Keratinocyte (primary cell): ENCODE measurements at regions not wholly inside any gene's neighbourhood (a gene's known extent, or its start where the extent isn't known, plus 50 kb on each side); places are given as distances from the start of the nearest gene placed in this dataset.
"Not testable (repeated sequence)": the region's sequence is repeated elsewhere in the genome, so short reads cannot be mapped to it uniquely, and the experiment has no call there.

Source experiments
- DNase-seq: peaks from one replicate; pipeline ENCODE4 v3.0.0-alpha.2; 2011; ENCODE audit warnings: low read depth, missing footprints, low spot score
- FAIRE-seq: peaks from 2 replicates; lab custom pipeline; 2011; peaks lifted over from hg19 to GRCh38; lab: Jason Lieb, UNC
- H2AFZ ChIP-seq: 2 replicates; pipeline ENCODE4 v1.6.0; 2012; ENCODE audit warnings: low read length, control low read depth, inconsistent platforms; ENCODE audit not compliant: control insufficient read depth
- H3K27ac ChIP-seq: 2 replicates; pipeline ENCODE4 v1.5.1; 2011; ENCODE audit warnings: low read length; ENCODE audit not compliant: control insufficient read depth, insufficient read depth
- H3K27me3 ChIP-seq: 3 replicates; pipeline ENCODE4 v1.6.0; 2011; ENCODE audit warnings: low read length; ENCODE audit not compliant: control insufficient read depth, insufficient read depth; ENCODE audit errors: extremely low read depth
- H3K36me3 ChIP-seq, 2 experiments: 2 replicates in 1 of 2; 3 replicates in 1 of 2; pipeline ENCODE4 v1.5.1; 2011; ENCODE audit warnings: low read length in 2 of 2, mild to moderate bottlenecking in 1 of 2; ENCODE audit not compliant: control insufficient read depth in 2 of 2, insufficient read depth in 2 of 2; ENCODE audit errors: extremely low read depth in 1 of 2
- H3K4me1 ChIP-seq: 3 replicates; pipeline ENCODE4 v1.5.1; 2011; ENCODE audit warnings: low read length; ENCODE audit not compliant: control insufficient read depth, insufficient read depth; ENCODE audit errors: extremely low read depth
- H3K4me2 ChIP-seq: 3 replicates; pipeline ENCODE4 v1.6.0; 2011; ENCODE audit warnings: low read depth, low read length; ENCODE audit not compliant: control insufficient read depth, insufficient read depth; ENCODE audit errors: extremely low read depth
- H3K4me3 ChIP-seq, 3 experiments: fragments of 200-600 bp in 1 of 3; sonication (generic) in 1 of 3; 2 replicates in 2 of 3; 3 replicates in 1 of 3; pipeline ENCODE4 v1.5.1; 2011 to 2016; ENCODE audit warnings: low read length in 3 of 3, mild to moderate bottlenecking in 3 of 3, control low read depth in 2 of 3, inconsistent platforms in 1 of 3, low read depth in 1 of 3, mixed read lengths in 1 of 3, mixed run types in 1 of 3, moderate library complexity in 1 of 3; ENCODE audit not compliant: control insufficient read depth in 2 of 3, insufficient read depth in 2 of 3; ENCODE audit errors: extremely low read depth in 1 of 3
- H3K79me2 ChIP-seq: 2 replicates; pipeline ENCODE4 v1.6.0; 2012; ENCODE audit warnings: low read length; ENCODE audit not compliant: control insufficient read depth, insufficient read depth
- H3K9ac ChIP-seq: 3 replicates; pipeline ENCODE4 v1.6.0; 2011; ENCODE audit warnings: low read length; ENCODE audit not compliant: control insufficient read depth, insufficient read depth; ENCODE audit errors: extremely low read depth
- H3K9me1 ChIP-seq: 3 replicates; pipeline ENCODE4 v1.6.0; 2011; ENCODE audit warnings: low read length; ENCODE audit not compliant: control insufficient read depth, insufficient read depth; ENCODE audit errors: extremely low read depth
- H3K9me3 ChIP-seq: 2 replicates; pipeline ENCODE4 v1.5.1; 2012; ENCODE audit warnings: low read depth, low read length; ENCODE audit not compliant: control insufficient read depth
- H4K20me1 ChIP-seq: 3 replicates; pipeline ENCODE4 v1.6.0; 2011; ENCODE audit warnings: low read length; ENCODE audit not compliant: control insufficient read depth, insufficient read depth; ENCODE audit errors: extremely low read depth
- EZH2 ChIP-seq: IDR thresholded peaks from one replicate; pipeline ENCODE4 v1.6.1; 2012; ENCODE audit warnings: inconsistent platforms, mild to moderate bottlenecking, low read length, moderate library complexity
- dilution Hi-C: fragments of 300-500 bp; cut with MboI; formaldehyde crosslinking; loops from one replicate; pipeline ENCODE4 v1.7.0; 2020; ENCODE audit warnings: low sequenced_read_pairs; ENCODE audit not compliant: extremely low pct_ligation_motif_present
- TF ChIP-seq, protein P1 (sequence below), 3 experiments: IDR thresholded peaks in 1 of 3; conservative IDR thresholded peaks in 1 of 3; optimal IDR thresholded peaks in 1 of 3; 2 replicates in 2 of 3; 3 replicates in 1 of 3; pipeline versions ENCODE3 to v1.5.1; 2011; ENCODE audit warnings: low read length in 3 of 3, mild to moderate bottlenecking in 3 of 3, moderate library complexity in 2 of 3, control low read depth in 1 of 3, inconsistent platforms in 1 of 3; ENCODE audit not compliant: insufficient read depth in 2 of 3; ENCODE audit errors: extremely low read depth in 1 of 3

DNA sequence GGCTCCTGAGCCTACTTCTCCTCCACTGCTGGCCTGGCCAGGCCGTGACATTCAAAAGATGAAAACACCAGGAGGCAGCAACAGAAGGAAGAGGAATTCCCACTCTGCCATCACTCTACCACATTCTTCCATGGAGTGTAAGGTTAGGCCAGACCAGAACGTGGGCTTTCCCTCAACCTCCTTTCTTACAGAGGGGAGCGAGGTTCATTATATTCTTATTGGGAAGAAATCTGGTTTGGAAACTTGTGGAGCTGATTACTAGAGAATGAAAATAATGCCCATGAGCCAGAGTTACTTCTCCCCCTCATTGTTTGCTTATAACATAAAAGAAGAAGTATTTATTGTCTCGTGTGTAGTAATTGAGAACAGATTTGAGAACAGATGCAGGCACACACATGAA lies 136.3 kb upstream of the BASP1 start:
- H3K4me1 ChIP-seq = peaks cover 4% of the 10 kb centered on the region
- no peak overlapping the region for H3K4me2 ChIP-seq
- dilution Hi-C loops = no loop called here
- no peak overlapping the region for H2AFZ ChIP-seq
- no peaks in the 10 kb centered on the region for H3K27me3 ChIP-seq
- H3K27ac ChIP-seq = no peak overlapping the region
- no peak for FAIRE-seq
- H3K9me3 ChIP-seq = no peaks in the 10 kb centered on the region
- H3K79me2 ChIP-seq = no peaks in the 10 kb centered on the region
- TF ChIP-seq EZH2 = no peak
- TF ChIP-seq, protein P1, sequence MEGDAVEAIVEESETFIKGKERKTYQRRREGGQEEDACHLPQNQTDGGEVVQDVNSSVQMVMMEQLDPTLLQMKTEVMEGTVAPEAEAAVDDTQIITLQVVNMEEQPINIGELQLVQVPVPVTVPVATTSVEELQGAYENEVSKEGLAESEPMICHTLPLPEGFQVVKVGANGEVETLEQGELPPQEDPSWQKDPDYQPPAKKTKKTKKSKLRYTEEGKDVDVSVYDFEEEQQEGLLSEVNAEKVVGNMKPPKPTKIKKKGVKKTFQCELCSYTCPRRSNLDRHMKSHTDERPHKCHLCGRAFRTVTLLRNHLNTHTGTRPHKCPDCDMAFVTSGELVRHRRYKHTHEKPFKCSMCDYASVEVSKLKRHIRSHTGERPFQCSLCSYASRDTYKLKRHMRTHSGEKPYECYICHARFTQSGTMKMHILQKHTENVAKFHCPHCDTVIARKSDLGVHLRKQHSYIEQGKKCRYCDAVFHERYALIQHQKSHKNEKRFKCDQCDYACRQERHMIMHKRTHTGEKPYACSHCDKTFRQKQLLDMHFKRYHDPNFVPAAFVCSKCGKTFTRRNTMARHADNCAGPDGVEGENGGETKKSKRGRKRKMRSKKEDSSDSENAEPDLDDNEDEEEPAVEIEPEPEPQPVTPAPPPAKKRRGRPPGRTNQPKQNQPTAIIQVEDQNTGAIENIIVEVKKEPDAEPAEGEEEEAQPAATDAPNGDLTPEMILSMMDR (optimal IDR thresholded peaks at IDR 0.05 in 1 of 3, IDR thresholded peaks at IDR 0.05 in 1 of 3, conservative IDR thresholded peaks at IDR 0.05 in 1 of 3; ENCODE audit: extremely low read depth in 1 of 3, insufficient read depth in 2 of 3, low read length in 3 of 3) = no peak
- H3K36me3 ChIP-seq = no peaks in the 10 kb centered on the region
- H4K20me1 ChIP-seq = no peaks in the 10 kb centered on the region
- no peaks in the 10 kb centered on the region for H3K9me1 ChIP-seq
- DNase-seq = no peak
- no peak overlapping the region for H3K4me3 ChIP-seq
- no peak overlapping the region for H3K9ac ChIP-seq

DNA sequence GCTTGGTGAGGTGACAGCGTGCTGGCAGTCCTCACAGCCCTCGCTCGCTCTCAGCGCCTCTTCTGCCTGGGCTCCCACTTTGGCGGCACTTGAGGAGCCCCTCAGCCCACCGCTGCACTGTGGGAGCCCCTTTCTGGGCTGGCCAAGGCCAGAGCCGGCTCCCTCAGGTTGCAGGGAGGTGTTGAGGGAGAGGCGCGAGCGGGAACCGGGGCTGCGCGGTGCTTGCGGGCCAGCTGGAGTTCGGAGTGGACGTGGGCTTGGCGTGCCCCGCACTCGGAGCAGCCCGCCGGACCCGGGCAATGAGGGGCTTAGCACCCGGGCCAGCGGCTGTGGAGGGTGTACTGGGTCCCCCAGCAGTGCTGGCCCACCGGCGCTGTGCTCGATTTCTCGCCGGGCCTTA lies 134.2 kb upstream of the BASP1 start:
- H3K4me1 ChIP-seq, H3K27ac ChIP-seq, H3K9me1 ChIP-seq, FAIRE-seq, H3K79me2 ChIP-seq, H2AFZ ChIP-seq, H4K20me1 ChIP-seq, H3K9me3 ChIP-seq, H3K4me2 ChIP-seq, DNase-seq, H3K4me3 ChIP-seq, H3K27me3 ChIP-seq, H3K9ac ChIP-seq, H3K36me3 ChIP-seq, dilution Hi-C loops: not testable (repeated sequence)

DNA sequence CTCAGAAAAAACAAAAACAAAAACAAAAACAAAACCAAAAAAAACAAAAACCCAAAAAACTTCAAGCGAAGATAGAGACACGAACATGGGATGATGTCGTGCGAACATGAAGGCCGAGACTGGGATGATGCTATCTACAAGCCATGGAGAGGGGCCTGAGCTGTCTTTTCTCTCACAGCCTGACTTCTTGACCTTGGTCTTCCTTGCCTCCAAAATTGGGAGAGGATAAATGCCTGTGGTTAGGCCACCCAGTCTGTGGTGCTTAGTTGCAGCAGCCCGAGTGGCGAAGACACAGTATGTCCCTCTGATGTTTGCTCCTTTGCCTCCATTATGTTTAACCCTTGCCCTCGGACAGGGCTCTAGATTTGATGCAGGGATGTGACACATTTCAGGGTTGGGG lies 130.4 kb upstream of the BASP1 start:
- H3K4me3 ChIP-seq = no peak overlapping the region
- no peak overlapping the region for H2AFZ ChIP-seq
- no peak overlapping the region for H3K4me2 ChIP-seq
- TF ChIP-seq, protein P1 (optimal IDR thresholded peaks at IDR 0.05 in 1 of 3, IDR thresholded peaks at IDR 0.05 in 1 of 3, conservative IDR thresholded peaks at IDR 0.05 in 1 of 3; ENCODE audit: extremely low read depth in 1 of 3, insufficient read depth in 2 of 3, low read length in 3 of 3) = no peak
- no peak for TF ChIP-seq EZH2
- no peak overlapping the region for H3K27ac ChIP-seq
- dilution Hi-C loops = no loop called here
- H3K27me3 ChIP-seq = no peaks in the 10 kb centered on the region
- no peak overlapping the region for H3K9ac ChIP-seq
- H3K36me3 ChIP-seq = no peaks in the 10 kb centered on the region
- H3K9me3 ChIP-seq = no peaks in the 10 kb centered on the region
- FAIRE-seq (no peak), DNase-seq (no peak)
- H3K9me1 ChIP-seq = no peaks in the 10 kb centered on the region
- peaks cover 11% of the 10 kb centered on the region for H3K4me1 ChIP-seq
- no peaks in the 10 kb centered on the region for H4K20me1 ChIP-seq
- no peaks in the 10 kb centered on the region for H3K79me2 ChIP-seq
